Stimulated activated naive B cell treated with anti-CD40 and anti-IgM and Interleukin-4, amounts not matched to agents 10 μg/mL and 1 μg/mL and 100 μg/mL, for 72 hours (primary cell): ENCODE measurements at regions not wholly inside any gene's neighbourhood (a gene's known extent, or its start where the extent isn't known, plus 50 kb on each side); places are given as distances from the start of the nearest gene placed in this dataset.

Experiments used
- ATAC-seq, 2 donors: fragments of 150-1000 bp; cut with Tn5 transposase; replicated peaks; 2 replicates each; pipeline ENCODE4 v1.10.0; 2021; ENCODE audit warnings: moderate library complexity in 1 of 2
- DNase-seq: peaks from one replicate; pipeline ENCODE4 v3.0.0; 2021
- H3K27ac Mint-ChIP-seq: one replicate; pipeline ENCODE4 v1.8.0; 2022; ENCODE audit warnings: mild to moderate bottlenecking, mixed read lengths
- H3K27me3 Mint-ChIP-seq, 2 donors: one replicate each; pipeline ENCODE4 v1.8.0; 2022; ENCODE audit warnings: mixed read lengths in 2 of 2
- H3K36me3 Mint-ChIP-seq, 2 donors: one replicate each; pipeline ENCODE4 v1.8.0; 2022; ENCODE audit warnings: mixed read lengths in 2 of 2, mild to moderate bottlenecking in 1 of 2
- H3K4me1 Mint-ChIP-seq, 2 donors: one replicate each; pipeline ENCODE4 v1.8.0; 2022; ENCODE audit warnings: mixed read lengths in 2 of 2, mild to moderate bottlenecking in 1 of 2
- H3K4me3 Mint-ChIP-seq, 2 donors: one replicate each; pipeline ENCODE4 v1.8.0; 2022; ENCODE audit warnings: mild to moderate bottlenecking in 2 of 2, mixed read lengths in 2 of 2, moderate library complexity in 1 of 2
- H3K9me3 Mint-ChIP-seq, 2 donors: one replicate each; pipeline ENCODE4 v1.8.0; 2022; ENCODE audit warnings: mixed read lengths in 2 of 2, mild to moderate bottlenecking in 1 of 2

DNA sequence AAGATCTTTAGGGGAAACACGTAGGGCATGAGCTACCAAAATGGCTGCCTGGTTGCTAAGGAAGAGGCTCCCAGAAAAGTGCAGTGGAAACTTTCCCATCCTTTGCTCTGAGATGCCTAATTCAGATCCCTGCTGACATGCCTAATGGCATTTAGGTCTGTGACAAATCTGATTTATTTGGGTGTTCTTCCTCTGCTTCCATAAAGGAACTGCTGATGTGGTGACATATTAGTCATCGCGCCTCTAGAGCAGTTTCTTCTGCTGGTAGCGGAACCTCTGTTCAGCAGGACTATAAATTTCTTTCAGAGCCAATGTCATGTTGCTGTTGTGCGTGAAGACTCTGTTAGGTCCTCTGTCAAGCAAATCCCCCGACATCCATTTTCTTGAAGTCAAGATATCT lies 310.0 kb downstream of the PDHA2 start:
- DNase-seq, result no peak
- ATAC-seq, result no peak
- H3K27ac Mint-ChIP-seq, result no peak overlapping the region
- no peaks in the 10 kb centered on the region for H3K36me3 Mint-ChIP-seq
- no peak overlapping the region for H3K4me3 Mint-ChIP-seq
- H3K9me3 Mint-ChIP-seq, result no peaks in the 10 kb centered on the region
- H3K27me3 Mint-ChIP-seq, result no peaks in the 10 kb centered on the region
- H3K4me1 Mint-ChIP-seq, result no peaks in the 10 kb centered on the region

DNA sequence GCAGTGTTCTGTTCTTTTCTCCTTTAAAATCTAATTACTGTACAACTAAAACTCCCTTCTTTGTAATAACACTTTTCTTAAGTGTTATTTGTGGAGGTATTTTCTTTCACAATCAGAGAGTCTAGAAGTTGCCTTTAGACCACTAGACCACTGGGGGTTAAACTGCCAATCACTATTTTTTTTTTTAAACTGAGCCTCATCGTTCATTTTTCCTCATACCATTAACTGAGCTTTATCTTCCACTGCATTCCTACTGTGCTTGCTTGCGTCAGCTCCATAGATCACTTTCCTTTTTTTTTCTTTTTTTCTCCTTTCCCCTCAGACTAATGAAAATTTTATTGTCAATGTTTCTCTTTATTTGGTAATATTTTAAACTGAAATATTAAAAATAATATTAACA lies 310.6 kb downstream of the PDHA2 start:
- Mint-ChIP-seq H3K4me3 (no peak overlapping the region), H3K27ac (no peak overlapping the region), H3K27me3 (no peaks in the 10 kb centered on the region), H3K4me1 (no peaks in the 10 kb centered on the region), H3K36me3 (no peaks in the 10 kb centered on the region), H3K9me3 (no peaks in the 10 kb centered on the region)
- no peak for ATAC-seq
- no peak for DNase-seq

DNA sequence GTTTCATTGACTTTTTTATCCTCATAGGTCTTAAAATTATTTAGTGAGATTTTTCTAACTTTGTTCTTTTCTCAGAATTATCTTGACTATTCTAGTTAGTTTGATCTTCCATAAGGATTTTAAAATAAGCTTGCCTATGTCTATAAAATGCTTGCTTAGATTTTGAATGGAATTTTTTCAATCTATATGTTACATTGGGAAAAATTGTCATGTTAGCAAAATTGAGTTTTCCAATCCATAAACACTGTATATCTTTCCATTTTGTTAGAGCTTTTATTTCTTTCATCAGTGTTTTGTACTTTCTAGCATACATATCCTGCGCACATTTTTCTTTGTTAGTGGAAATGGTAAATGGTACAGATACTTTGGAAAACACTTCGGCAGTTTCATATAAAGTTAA lies 312.9 kb downstream of the PDHA2 start:
- H3K9me3 Mint-ChIP-seq, result no peaks in the 10 kb centered on the region
- H3K36me3 Mint-ChIP-seq, result no peaks in the 10 kb centered on the region
- H3K4me3 Mint-ChIP-seq, result no peak overlapping the region
- no peak overlapping the region for H3K27ac Mint-ChIP-seq
- no peak for DNase-seq
- no peaks in the 10 kb centered on the region for H3K27me3 Mint-ChIP-seq
- no peak for ATAC-seq
- no peaks in the 10 kb centered on the region for H3K4me1 Mint-ChIP-seq

DNA sequence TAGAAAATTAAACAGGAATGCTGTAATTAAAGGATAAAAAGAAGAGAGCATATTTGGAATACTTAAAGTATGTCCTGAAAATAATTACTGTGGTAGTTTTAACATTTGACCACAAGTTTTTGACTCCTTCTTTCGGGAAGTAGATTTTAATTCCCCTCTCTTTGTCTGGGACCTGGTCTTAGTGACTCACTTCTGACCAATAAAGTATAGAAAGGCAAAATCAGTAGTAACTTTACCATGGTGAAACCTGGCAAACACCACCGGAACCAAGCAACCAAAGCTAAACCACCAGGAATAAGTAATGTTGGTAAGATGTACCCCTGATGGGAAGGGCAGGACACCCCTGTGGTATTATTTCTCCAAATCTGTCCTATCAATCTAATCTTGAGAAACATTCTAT lies 314.8 kb downstream of the PDHA2 start:
- Mint-ChIP-seq H3K9me3 (no peaks in the 10 kb centered on the region), H3K4me3 (no peak overlapping the region), H3K27me3 (no peaks in the 10 kb centered on the region), H3K4me1 (no peaks in the 10 kb centered on the region), H3K27ac (no peak overlapping the region), H3K36me3 (no peaks in the 10 kb centered on the region)
- DNase-seq (no peak), ATAC-seq (no peak)

DNA sequence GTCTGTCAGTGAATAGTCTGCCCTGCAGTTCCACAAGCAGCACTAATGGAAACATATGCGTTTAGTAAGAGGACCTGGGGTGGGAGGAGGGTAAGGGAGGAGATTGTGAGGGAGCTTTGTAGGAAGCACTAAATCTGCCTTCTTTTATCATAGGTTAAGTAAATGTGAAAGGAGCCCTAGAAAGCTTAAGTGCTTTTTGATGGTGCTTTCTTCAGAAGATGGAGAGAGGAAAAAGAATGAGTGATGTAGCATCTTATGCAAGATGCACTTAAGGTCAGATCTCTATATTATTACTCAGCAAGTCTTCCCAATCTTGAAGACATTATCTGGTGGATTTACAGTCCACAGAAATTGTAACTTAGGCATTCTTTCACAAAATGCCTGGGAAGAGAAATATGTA lies 322.7 kb downstream of the PDHA2 start:
- no peak overlapping the region for H3K4me3 Mint-ChIP-seq
- ATAC-seq, result no peak
- no peaks in the 10 kb centered on the region for H3K9me3 Mint-ChIP-seq
- no peak overlapping the region for H3K27ac Mint-ChIP-seq
- DNase-seq, result no peak
- no peaks in the 10 kb centered on the region for H3K27me3 Mint-ChIP-seq
- H3K36me3 Mint-ChIP-seq, result no peaks in the 10 kb centered on the region
- H3K4me1 Mint-ChIP-seq, result no peaks in the 10 kb centered on the region

DNA sequence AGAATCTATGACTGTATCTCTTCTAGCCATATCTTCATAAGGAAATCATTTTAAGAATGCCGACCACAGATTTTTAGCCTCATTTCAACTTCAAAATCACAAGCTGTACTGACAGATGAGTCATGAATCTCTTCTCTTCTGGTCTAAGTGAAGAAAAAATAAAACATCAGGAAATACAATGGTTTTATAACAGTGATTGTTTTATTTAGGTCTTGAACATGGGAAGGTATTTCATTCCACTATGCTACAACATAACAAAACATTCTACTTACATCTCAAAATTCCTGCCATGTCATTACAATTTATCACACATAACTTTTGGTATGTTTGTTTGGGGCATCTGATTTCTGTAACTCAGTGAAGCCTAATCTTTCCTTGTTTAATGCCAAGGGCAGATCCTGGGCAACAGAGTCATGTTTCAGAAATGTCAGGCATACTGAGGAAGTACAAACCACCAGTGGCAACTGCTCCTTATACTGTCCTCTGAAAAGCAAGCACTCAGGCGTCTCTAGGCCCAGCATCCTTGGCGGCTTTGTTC lies 325.0 kb downstream of the PDHA2 start:
- Mint-ChIP-seq H3K27me3 (no peaks in the 10 kb centered on the region), H3K9me3 (no peaks in the 10 kb centered on the region), H3K4me3 (no peak overlapping the region), H3K27ac (no peak overlapping the region), H3K36me3 (no peaks in the 10 kb centered on the region), H3K4me1 (no peaks in the 10 kb centered on the region)
- no peak for DNase-seq
- no peak for ATAC-seq

DNA sequence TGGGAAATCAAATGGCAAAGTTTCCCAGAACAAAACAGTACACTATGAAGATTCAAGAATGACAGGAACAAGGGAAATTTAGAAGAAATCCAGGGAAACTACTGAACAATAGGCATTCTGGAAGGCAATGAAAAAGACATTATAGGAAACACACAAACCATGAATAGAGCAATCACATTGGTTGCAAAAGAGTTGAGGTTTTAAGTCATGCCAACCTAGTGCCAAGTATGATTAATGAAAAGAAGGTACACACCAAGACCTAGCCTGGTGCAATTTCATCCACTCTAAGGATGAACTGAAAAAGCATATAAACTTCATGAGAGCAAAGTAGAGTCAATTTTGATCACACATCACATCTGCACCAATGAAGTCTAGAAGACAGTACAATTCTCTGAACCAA lies 326.9 kb downstream of the PDHA2 start:
- DNase-seq (no peak), ATAC-seq (no peak)
- Mint-ChIP-seq H3K9me3 (no peaks in the 10 kb centered on the region), H3K36me3 (no peaks in the 10 kb centered on the region), H3K4me3 (no peak overlapping the region), H3K4me1 (no peaks in the 10 kb centered on the region), H3K27me3 (no peaks in the 10 kb centered on the region), H3K27ac (no peak overlapping the region)

DNA sequence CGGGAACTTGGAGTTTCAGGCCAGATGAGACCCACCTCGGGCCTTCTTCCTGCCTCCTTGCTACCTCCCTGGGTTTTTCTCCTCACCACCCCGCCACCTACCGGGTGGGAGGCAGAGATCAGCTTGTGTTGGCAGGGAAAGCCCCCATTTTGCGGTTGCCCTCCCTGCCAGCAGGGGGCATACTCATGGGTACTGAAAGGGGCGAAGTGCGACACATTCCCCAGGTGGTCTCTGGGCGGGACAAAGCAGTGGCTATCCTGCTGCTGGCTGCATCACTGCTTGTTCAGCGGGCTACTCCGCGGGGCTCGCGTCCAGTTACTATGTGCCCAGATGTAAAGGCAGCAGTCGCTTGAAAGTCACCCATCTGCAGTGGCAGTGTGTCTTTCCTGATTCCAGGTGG lies 330.3 kb downstream of the PDHA2 start:
- DNase-seq, result no peak
- Mint-ChIP-seq H3K4me3 (no peak overlapping the region), H3K27me3 (no peaks in the 10 kb centered on the region), H3K36me3 (no peaks in the 10 kb centered on the region), H3K27ac (no peak overlapping the region), H3K9me3 (no peaks in the 10 kb centered on the region), H3K4me1 (no peaks in the 10 kb centered on the region)
- no peak for ATAC-seq

DNA sequence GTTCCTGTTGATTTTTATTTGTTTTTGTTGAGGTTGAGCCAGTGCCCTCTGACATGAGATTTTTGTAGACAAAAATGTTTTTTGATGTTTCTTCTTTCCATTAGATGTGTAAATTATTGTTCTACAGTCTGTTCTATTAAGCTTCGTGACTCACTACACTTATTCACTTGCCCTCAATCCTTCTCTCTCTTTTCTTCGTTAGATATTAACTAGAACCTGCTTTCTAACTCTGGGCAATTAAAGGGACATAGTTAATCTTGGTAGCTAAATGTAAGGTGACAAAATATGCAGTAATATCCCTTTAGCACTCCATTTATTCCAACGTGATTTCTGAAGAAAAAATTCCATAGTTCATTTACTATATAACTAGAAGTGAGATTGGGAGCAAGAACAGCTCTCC lies 333.9 kb downstream of the PDHA2 start:
- Mint-ChIP-seq H3K36me3 (no peaks in the 10 kb centered on the region), H3K9me3 (no peaks in the 10 kb centered on the region), H3K27ac (no peak overlapping the region), H3K27me3 (no peaks in the 10 kb centered on the region), H3K4me1 (no peaks in the 10 kb centered on the region), H3K4me3 (no peak overlapping the region)
- DNase-seq, result no peak
- ATAC-seq, result no peak

DNA sequence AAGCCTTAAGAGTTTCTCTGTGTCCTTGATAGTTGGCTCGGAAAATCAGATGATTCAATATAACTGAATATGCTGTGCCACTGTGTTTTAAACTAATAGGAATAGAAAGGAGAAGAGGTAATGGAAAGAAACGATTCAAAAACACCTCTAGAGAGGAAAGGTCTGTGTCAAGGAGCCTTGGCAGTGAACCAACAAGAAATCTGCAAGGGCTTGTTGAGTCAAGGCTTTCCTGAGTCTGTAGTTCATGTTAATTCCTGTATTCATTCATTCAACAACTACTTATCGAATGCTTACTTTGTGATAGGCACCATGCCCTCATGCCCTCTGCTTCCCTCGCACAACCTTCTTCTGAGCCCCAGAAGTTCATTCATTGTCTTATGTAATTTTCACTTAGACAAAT lies 336.0 kb downstream of the PDHA2 start:
- no peak for ATAC-seq
- Mint-ChIP-seq H3K4me3 (no peak overlapping the region), H3K36me3 (no peaks in the 10 kb centered on the region), H3K9me3 (peaks cover 0 to 1% of the 10 kb centered on the region in 2 donors), H3K27me3 (no peaks in the 10 kb centered on the region), H3K27ac (no peak overlapping the region), H3K4me1 (no peaks in the 10 kb centered on the region)
- DNase-seq, result no peak

DNA sequence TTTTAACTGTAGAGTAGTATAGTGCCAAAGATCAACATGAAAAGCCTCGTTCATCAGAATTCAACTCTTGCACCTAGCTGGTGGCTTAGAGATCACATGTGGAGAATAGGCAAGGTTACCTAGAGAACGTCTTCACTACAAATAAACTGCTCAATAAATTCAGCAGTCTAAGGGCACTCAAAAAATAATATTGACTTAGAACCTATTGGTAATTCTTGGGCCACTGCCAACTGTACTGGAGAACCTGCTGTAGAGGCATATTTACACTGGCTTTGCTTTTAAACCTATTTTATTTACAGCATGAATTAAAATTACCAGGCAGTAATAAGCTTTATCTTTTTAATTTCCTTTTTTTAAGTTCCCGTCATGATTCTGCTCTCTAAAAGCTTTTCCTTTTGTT lies 343.7 kb downstream of the PDHA2 start:
- Mint-ChIP-seq H3K36me3 (no peaks in the 10 kb centered on the region), H3K27ac (no peak overlapping the region), H3K4me1 (no peaks in the 10 kb centered on the region), H3K27me3 (no peaks in the 10 kb centered on the region), H3K9me3 (peaks cover 3 to 4% of the 10 kb centered on the region in 2 donors), H3K4me3 (no peak overlapping the region)
- DNase-seq (no peak), ATAC-seq (no peak)

DNA sequence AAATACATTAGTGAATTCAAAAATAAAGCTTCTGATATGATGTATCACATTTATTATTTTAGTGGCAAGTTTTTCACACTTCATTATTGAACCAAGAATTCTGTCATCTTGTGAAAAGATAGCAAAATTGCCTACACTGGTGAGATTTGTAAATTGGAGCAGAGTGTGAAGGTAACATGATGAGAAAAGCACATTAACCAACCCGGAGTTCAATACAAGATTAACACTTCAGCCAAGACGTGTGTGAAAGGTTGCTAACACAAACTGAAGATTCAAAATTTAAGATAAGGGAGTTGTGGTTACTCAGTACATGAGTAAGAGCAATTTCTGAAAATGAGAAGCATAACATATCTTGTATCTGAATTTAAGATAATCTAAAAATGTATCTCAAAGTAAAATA lies 346.7 kb downstream of the PDHA2 start:
- DNase-seq (no peak), ATAC-seq (no peak)
- no peaks in the 10 kb centered on the region for H3K36me3 Mint-ChIP-seq
- peaks cover 3 to 4% of the 10 kb centered on the region in 2 donors for H3K9me3 Mint-ChIP-seq
- H3K27me3 Mint-ChIP-seq, result no peaks in the 10 kb centered on the region
- H3K4me1 Mint-ChIP-seq, result no peaks in the 10 kb centered on the region
- no peak overlapping the region for H3K4me3 Mint-ChIP-seq
- no peak overlapping the region for H3K27ac Mint-ChIP-seq

DNA sequence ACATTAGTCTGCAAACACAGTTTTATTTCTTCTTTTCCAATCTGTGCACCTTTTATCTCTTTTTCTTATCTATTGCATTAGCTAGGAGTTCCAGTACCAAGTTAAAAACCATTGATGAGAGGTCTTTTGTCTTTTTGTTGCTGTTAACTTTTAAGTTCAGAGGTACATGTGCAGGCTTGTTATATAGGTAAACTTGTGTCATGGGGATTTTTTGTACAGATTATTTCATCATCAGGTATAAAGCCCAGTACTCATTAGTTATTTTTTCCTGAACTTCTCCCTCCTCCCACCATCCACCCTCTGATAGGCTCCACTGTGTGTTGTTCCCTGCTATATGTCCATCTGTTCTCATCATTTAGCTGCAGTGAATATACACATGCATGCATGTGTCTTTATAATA lies 349.9 kb downstream of the PDHA2 start:
- H3K4me3 Mint-ChIP-seq, result no peak overlapping the region
- no peaks in the 10 kb centered on the region for H3K4me1 Mint-ChIP-seq
- ATAC-seq, result no peak
- peaks cover 3 to 4% of the 10 kb centered on the region in 2 donors for H3K9me3 Mint-ChIP-seq
- H3K36me3 Mint-ChIP-seq, result no peaks in the 10 kb centered on the region
- H3K27ac Mint-ChIP-seq, result no peak overlapping the region
- no peak for DNase-seq
- no peaks in the 10 kb centered on the region for H3K27me3 Mint-ChIP-seq

DNA sequence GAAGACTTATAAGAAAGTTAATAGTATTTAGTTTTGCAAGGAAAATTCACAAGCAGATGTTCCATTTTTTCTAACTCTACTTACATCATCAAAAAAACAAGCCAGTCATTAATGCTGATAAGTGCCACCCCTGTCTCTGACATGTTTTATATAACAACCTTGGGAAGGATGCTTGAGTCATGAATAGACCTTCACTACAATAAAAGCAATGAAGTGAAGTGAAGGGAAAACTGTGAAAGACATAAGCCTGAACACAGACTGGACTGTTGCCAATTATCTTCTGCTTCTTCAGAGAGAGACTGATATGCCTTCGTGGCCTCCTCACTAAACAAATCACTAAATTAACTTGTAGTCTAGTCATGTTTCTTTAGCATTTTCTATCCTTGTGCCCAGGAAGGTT lies 353.2 kb downstream of the PDHA2 start:
- Mint-ChIP-seq H3K4me1 (no peaks in the 10 kb centered on the region), H3K4me3 (no peak overlapping the region), H3K36me3 (no peaks in the 10 kb centered on the region), H3K27me3 (no peaks in the 10 kb centered on the region), H3K9me3 (peaks cover 0 to 7% of the 10 kb centered on the region in 2 donors), H3K27ac (no peak overlapping the region)
- ATAC-seq (no peak), DNase-seq (no peak)

DNA sequence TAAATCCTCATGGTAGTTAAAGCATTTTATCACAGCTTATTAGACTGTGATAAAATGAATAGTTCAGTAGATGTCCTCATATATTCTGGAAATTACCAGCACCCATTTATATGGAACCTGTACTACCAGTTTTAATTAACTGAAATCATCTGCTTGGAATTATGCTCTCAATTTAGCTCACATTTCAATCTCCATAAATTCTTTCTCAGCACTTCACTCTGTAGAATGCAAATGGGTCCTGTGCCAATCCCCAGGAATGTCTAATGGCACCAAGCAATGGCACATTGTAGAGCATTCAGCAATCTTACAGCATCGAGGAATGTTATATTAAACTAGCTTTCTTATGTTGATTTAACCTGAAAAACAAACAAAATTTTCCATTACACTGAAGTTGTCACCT lies 355.1 kb downstream of the PDHA2 start:
- Mint-ChIP-seq H3K27ac (no peak overlapping the region), H3K4me1 (no peaks in the 10 kb centered on the region), H3K9me3 (peaks cover 0 to 5% of the 10 kb centered on the region in 2 donors), H3K27me3 (no peaks in the 10 kb centered on the region), H3K36me3 (no peaks in the 10 kb centered on the region), H3K4me3 (no peak overlapping the region)
- ATAC-seq, result no peak
- DNase-seq, result no peak
